ENCODE measurements at regions not wholly inside any gene's neighbourhood (a gene's known extent, or its start where the extent isn't known, plus 50 kb on each side); places are given as distances from the start of the nearest gene placed in this dataset.

GRCh38 chr5:104082754-104083153, 520.2 kb upstream of the NUDT12 start:
- TF ChIP-seq POLR2AphosphoS5 (IDR thresholded peaks at IDR 0.05), result no peak
- TF ChIP-seq CTCF (IDR thresholded peaks at IDR 0.05), result no peak
- TF ChIP-seq POLR2A (IDR thresholded peaks at IDR 0.05), result no peak
- no peak for TF ChIP-seq EP300 (IDR thresholded peaks at IDR 0.05)

All from sigmoid colon (tissue), 4 donors.